Uterus (tissue), 2 donors: ENCODE measurements at regions not wholly inside any gene's neighbourhood (a gene's known extent, or its start where the extent isn't known, plus 50 kb on each side); places are given as distances from the start of the nearest gene placed in this dataset.

Experiments used
- CTCF ChIP-seq, 4 experiments: fragments of 200-600 bp in 2 of 4; fragments of 450-650 bp in 2 of 4; sonication (generic) in 2 of 4; IDR thresholded peaks; one replicate each; pipeline ENCODE4 v1.5.1; 2016 to 2019; ENCODE audit warnings: antibody characterized with exemption in 4 of 4, mild to moderate bottlenecking in 2 of 4, moderate library complexity in 1 of 4
- POLR2A ChIP-seq, 2 donors: fragments of 450-650 bp; IDR thresholded peaks; one replicate each; pipeline ENCODE4 v1.6.1; 2016; ENCODE audit warnings: antibody characterized with exemption in 2 of 2, mild to moderate bottlenecking in 1 of 2, moderate library complexity in 1 of 2

GRCh38 chr6:67535946-67536345, 1099.1 kb upstream of the ADGRB3 start:
- no peak for TF ChIP-seq CTCF (IDR thresholded peaks at IDR 0.05)
- no peak for TF ChIP-seq POLR2A (IDR thresholded peaks at IDR 0.05)
